ENCODE measurements at regions not wholly inside any gene's neighbourhood (a gene's known extent, or its start where the extent isn't known, plus 50 kb on each side); places are given as distances from the start of the nearest gene placed in this dataset.

- Histone ChIP-seq H3K4me3 (replicated peaks in 1 of 3) (no peak overlapping the region), H3K9me3 (no peaks in the 10 kb centered on the region), H3K4me1 (no peaks in the 10 kb centered on the region), H3K27me3 (no peaks in the 10 kb centered on the region), H3K27ac (no peak overlapping the region), H3K36me3 (no peaks in the 10 kb centered on the region)
- no peak for TF ChIP-seq CTCF (IDR thresholded peaks at IDR 0.05)
- TF ChIP-seq POLR2A (IDR thresholded peaks at IDR 0.05): no peak
- no peak for DNase-seq
- WGBS, 2 donors: 100% methylated on average over 1 of the region's 1 CpG
- intact Hi-C loops (cut with DNase I): no loop called here
Observed at GRCh38 chr4:162685410-162685809, 481.3 kb downstream of the NAF1 start.

- Histone ChIP-seq H3K27ac (no peak overlapping the region), H3K4me3 (replicated peaks in 1 of 3) (no peak overlapping the region), H3K4me1 (no peaks in the 10 kb centered on the region), H3K27me3 (no peaks in the 10 kb centered on the region), H3K36me3 (no peaks in the 10 kb centered on the region), H3K9me3 (no peaks in the 10 kb centered on the region)
- DNase-seq: no peak
- intact Hi-C loops (cut with DNase I): no loop called here
- TF ChIP-seq POLR2A (IDR thresholded peaks at IDR 0.05): no peak
- TF ChIP-seq CTCF (IDR thresholded peaks at IDR 0.05): no peak
Observed at GRCh38 chr4:162684998-162685397, 481.7 kb downstream of the NAF1 start.

- H3K36me3 ChIP-seq: no peaks in the 10 kb centered on the region
- H3K4me1 ChIP-seq: no peaks in the 10 kb centered on the region
- intact Hi-C loops (cut with DNase I): no loop called here
- H3K4me3 ChIP-seq (replicated peaks in 1 of 3): no peak overlapping the region
- no peak overlapping the region for H3K27ac ChIP-seq
- no peaks in the 10 kb centered on the region for H3K9me3 ChIP-seq
- DNase-seq: no peak
- TF ChIP-seq CTCF (IDR thresholded peaks at IDR 0.05): no peak
- H3K27me3 ChIP-seq: no peaks in the 10 kb centered on the region
Observed at GRCh38 chr4:162684371-162684700, 482.4 kb downstream of the NAF1 start.

GRCh38 chr4:162683659-162684370, 482.9 kb downstream of the NAF1 start:
- Histone ChIP-seq H3K36me3 (no peaks in the 10 kb centered on the region), H3K27ac (no peak overlapping the region), H3K27me3 (no peaks in the 10 kb centered on the region), H3K4me3 (replicated peaks in 1 of 3) (no peak overlapping the region), H3K9me3 (no peaks in the 10 kb centered on the region), H3K4me1 (no peaks in the 10 kb centered on the region)
- intact Hi-C loops (cut with DNase I): no loop called here
- TF ChIP-seq POLR2A (IDR thresholded peaks at IDR 0.05): no peak
- TF ChIP-seq CTCF (IDR thresholded peaks at IDR 0.05): no peak
- WGBS, 2 donors: 64 to 65% methylated on average over 5 of the region's 5 CpGs
- no peak for DNase-seq

GRCh38 chr4:162682651-162683050, 484.0 kb downstream of the NAF1 start:
- H3K27me3 ChIP-seq: no peaks in the 10 kb centered on the region
- DNase-seq: no peak
- H3K4me3 ChIP-seq (replicated peaks in 1 of 3): no peak overlapping the region
- no peaks in the 10 kb centered on the region for H3K4me1 ChIP-seq
- TF ChIP-seq POLR2A (IDR thresholded peaks at IDR 0.05): no peak
- no peak for TF ChIP-seq CTCF (IDR thresholded peaks at IDR 0.05)
- intact Hi-C loops (cut with DNase I): no loop called here
- 44 to 45% methylated on average over 1 of the region's 1 CpG for WGBS, 2 donors
- no peaks in the 10 kb centered on the region for H3K9me3 ChIP-seq
- no peaks in the 10 kb centered on the region for H3K36me3 ChIP-seq
- H3K27ac ChIP-seq: no peak overlapping the region
